Osteocyte (in vitro differentiated cells): ENCODE measurements at regions not wholly inside any gene's neighbourhood (a gene's known extent, or its start where the extent isn't known, plus 50 kb on each side); places are given as distances from the start of the nearest gene placed in this dataset.

Experiments
- DNase-seq: peaks from one replicate; pipeline ENCODE4 v3.0.0; 2021; ENCODE audit warnings: mixed read lengths; ENCODE audit not compliant: unreplicated experiment; ENCODE audit errors: extremely low spot score
- H3K27ac Mint-ChIP-seq: one replicate; pipeline ENCODE4 v1.8.0; 2021; ENCODE audit warnings: mild to moderate bottlenecking, mixed read lengths; ENCODE audit not compliant: unreplicated experiment
- H3K27me3 Mint-ChIP-seq: one replicate; pipeline ENCODE4 v1.8.0; 2021; ENCODE audit warnings: mixed read lengths; ENCODE audit not compliant: unreplicated experiment
- H3K36me3 Mint-ChIP-seq: one replicate; pipeline ENCODE4 v1.8.0; 2021; ENCODE audit warnings: mixed read lengths; ENCODE audit not compliant: unreplicated experiment
- H3K4me1 Mint-ChIP-seq: one replicate; pipeline ENCODE4 v1.8.0; 2021; ENCODE audit warnings: mixed read lengths; ENCODE audit not compliant: unreplicated experiment
- H3K4me3 Mint-ChIP-seq: one replicate; pipeline ENCODE4 v1.8.0; 2021; ENCODE audit warnings: mild to moderate bottlenecking, moderate library complexity, mixed read lengths; ENCODE audit not compliant: unreplicated experiment
- H3K9me3 Mint-ChIP-seq: one replicate; pipeline ENCODE4 v1.8.0; 2021; ENCODE audit warnings: mixed read lengths; ENCODE audit not compliant: unreplicated experiment
- TF ChIP-seq, protein P1 (sequence below): fragments of 200-600 bp; sonication (generic); IDR thresholded peaks from 2 replicates; pipeline ENCODE4 v1.5.0; 2021; ENCODE audit warnings: antibody characterized with exemption, mild to moderate bottlenecking, moderate library complexity

DNA sequence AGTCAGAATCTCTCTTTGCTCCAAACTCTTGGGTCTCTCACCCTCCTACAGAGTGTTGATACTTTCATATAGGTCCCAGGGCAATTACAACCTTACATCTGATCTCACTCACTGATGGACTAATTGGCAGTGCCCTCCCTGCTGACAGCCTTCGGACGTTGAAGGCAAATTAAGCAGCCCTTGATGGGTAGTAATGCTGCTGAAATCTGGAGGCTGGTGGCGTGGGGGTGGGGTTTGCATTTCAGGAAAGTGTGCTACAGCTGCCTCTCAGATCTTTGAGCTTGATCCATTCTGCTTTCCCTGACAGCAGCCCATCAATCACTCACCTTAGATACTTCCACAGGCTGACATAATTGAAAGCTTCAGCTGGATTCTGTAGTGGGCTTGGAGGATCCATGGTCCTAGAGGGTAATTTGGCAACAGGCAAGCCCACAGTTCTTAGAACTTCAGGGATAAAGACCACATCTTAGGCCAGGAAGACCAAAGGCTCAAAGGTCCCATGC, 349.1 kb upstream of the PODXL start:
- H3K4me3 Mint-ChIP-seq, result no peak overlapping the region
- DNase-seq, result no peak
- H3K9me3 Mint-ChIP-seq, result peaks cover 4% of the 10 kb centered on the region
- TF ChIP-seq, protein P1, sequence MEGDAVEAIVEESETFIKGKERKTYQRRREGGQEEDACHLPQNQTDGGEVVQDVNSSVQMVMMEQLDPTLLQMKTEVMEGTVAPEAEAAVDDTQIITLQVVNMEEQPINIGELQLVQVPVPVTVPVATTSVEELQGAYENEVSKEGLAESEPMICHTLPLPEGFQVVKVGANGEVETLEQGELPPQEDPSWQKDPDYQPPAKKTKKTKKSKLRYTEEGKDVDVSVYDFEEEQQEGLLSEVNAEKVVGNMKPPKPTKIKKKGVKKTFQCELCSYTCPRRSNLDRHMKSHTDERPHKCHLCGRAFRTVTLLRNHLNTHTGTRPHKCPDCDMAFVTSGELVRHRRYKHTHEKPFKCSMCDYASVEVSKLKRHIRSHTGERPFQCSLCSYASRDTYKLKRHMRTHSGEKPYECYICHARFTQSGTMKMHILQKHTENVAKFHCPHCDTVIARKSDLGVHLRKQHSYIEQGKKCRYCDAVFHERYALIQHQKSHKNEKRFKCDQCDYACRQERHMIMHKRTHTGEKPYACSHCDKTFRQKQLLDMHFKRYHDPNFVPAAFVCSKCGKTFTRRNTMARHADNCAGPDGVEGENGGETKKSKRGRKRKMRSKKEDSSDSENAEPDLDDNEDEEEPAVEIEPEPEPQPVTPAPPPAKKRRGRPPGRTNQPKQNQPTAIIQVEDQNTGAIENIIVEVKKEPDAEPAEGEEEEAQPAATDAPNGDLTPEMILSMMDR, result no peak
- no peak overlapping the region for H3K27ac Mint-ChIP-seq
- H3K36me3 Mint-ChIP-seq, result no peaks in the 10 kb centered on the region
- peaks cover 5% of the 10 kb centered on the region for H3K4me1 Mint-ChIP-seq
- H3K27me3 Mint-ChIP-seq, result no peaks in the 10 kb centered on the region

DNA sequence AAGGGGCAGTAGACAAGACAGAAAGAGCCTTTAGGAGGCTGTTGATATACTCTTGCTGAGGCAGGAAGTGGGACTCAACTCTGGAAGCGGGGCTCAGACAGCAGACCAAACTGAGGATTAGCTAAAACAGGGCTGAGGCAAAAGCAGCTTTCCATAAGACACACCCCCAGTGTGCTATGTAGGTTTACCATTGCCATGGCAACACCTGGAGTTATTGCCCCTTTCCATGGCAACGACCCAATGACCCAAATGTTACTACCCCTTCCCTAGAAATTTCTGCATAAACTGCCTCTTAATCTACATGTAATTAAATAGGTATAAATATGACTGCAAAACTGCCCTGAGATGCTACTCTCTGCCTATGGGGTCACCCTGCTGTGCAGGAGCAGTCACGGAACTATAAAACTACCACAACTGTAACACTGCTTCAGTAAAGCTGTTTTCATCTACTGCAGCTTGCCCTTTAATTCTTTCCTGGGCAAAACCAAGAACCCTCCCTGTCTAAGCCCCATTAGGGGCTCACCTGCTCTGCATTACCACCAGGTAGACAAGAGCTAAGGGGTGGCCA, 348.4 kb upstream of the PODXL start:
- H3K27me3 Mint-ChIP-seq, result no peaks in the 10 kb centered on the region
- no peak overlapping the region for H3K27ac Mint-ChIP-seq
- TF ChIP-seq, protein P1, result no peak
- H3K9me3 Mint-ChIP-seq, result peaks cover 4% of the 10 kb centered on the region
- H3K4me3 Mint-ChIP-seq, result no peak overlapping the region
- no peaks in the 10 kb centered on the region for H3K36me3 Mint-ChIP-seq
- DNase-seq, result no peak
- peaks cover 6% of the 10 kb centered on the region for H3K4me1 Mint-ChIP-seq

DNA sequence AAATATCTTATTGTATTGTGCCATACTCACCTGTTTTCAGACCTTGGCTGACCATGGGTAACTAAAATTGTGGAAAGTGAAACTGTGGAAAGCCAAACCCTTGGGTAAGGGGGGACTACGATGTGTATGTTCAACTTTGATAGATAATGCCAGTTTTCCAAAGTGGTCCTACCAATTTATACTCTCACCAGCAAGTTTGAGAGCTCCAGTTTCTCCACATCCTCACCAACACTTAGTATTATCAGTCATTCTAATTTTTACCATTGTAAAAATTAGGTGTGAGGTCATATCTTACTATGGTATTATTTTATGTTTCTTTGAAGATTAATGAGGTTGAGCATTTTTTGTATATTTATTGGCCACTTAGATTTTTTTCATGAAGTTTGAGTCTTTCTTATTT, 346.9 kb upstream of the PODXL start:
- Mint-ChIP-seq H3K27me3 (no peaks in the 10 kb centered on the region), H3K4me1 (peaks cover 13% of the 10 kb centered on the region), H3K9me3 (peaks cover 4% of the 10 kb centered on the region), H3K4me3 (no peak overlapping the region), H3K36me3 (no peaks in the 10 kb centered on the region), H3K27ac (no peak overlapping the region)
- TF ChIP-seq, protein P1, result no peak
- no peak for DNase-seq

DNA sequence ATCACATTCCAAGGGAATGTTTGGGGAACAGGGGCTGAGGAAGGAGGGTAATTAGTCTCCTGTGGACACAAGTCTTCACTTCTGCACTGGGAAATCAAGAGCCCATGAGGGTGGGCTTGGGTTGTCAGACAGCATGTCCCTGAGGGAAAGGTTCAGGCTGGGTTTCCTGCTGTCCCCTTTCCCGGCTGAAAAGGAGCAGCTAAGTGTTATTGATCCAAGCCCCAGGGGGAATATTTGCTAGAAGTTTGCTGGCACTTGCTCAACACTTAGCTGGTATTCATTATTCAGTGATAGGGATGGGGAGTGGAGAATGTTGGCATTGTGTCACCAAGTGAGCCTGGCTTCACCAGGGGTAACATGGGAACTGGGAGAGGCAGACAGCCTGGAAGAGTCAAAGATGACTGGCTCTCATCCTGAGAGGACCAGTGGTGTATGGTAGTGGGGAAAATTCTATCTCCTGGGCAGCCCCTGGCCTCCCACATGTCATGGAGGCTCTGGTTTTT, 344.4 kb upstream of the PODXL start:
- H3K9me3 Mint-ChIP-seq, result peaks cover 4% of the 10 kb centered on the region
- H3K27me3 Mint-ChIP-seq, result no peaks in the 10 kb centered on the region
- peak; percentile 42 for DNase-seq
- no peak overlapping the region for H3K27ac Mint-ChIP-seq
- peaks cover 37% of the 10 kb centered on the region for H3K4me1 Mint-ChIP-seq
- TF ChIP-seq, protein P1, result no peak
- H3K36me3 Mint-ChIP-seq, result no peaks in the 10 kb centered on the region
- no peak overlapping the region for H3K4me3 Mint-ChIP-seq

DNA sequence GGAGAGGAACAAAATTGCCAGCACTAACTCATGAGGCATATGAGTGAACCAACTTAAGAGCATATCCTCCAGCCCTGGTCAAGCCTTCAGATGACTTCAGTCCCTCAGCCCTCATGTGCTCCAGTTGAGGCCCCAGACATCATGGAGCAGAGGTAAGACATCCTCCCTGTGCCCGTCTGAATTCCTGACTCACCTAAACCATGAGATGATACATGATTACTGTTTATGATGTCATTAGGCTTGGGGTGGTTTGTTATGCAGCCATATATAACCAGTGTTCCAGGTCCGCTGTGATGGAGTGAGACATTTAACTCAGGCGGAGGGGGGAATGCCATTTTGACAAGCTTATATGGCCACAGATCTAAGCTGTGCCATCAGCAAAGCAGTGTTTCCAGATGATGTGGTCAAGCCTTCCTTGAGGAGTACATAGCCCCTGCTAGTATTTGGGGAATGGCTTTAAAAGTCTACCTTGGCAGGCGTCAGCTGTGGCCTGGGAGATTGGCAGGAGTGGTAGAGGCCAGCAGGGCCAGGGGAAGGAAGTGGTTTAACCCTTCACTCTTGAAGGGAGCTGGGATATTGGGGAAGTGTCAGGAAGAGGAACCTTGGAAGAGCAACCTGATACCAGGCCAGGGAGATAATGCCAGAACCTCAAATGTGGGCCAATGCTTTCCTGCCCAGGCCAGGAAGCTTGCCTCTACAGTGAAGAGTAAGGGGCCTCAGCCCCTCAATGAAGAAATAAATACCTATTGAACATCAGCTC, 343.0 kb upstream of the PODXL start:
- TF ChIP-seq, protein P1, result no peak
- Mint-ChIP-seq H3K4me1 (peaks cover 51% of the 10 kb centered on the region), H3K9me3 (peaks cover 4% of the 10 kb centered on the region), H3K4me3 (no peak overlapping the region), H3K27ac (no peak overlapping the region), H3K36me3 (no peaks in the 10 kb centered on the region), H3K27me3 (no peaks in the 10 kb centered on the region)
- peak; percentile 36 for DNase-seq
